Natural killer cell (primary cell): ENCODE measurements at regions not wholly inside any gene's neighbourhood (a gene's known extent, or its start where the extent isn't known, plus 50 kb on each side); places are given as distances from the start of the nearest gene placed in this dataset.
A peak's percentile ranks its signal among the peaks of the same experiment; 100 is the strongest.

Source experiments
- ATAC-seq, 3 donors: fragments of 150-1000 bp in 2 of 3; fragments of 200-7000 bp in 1 of 3; cut with Tn5 transposase; 1 replicate in 1 of 3; 2 replicates in 2 of 3; pipeline ENCODE4 v1.10.0; 2021; ENCODE audit warnings: mild to moderate bottlenecking in 2 of 3, moderate library complexity in 2 of 3
- DNase-seq, 2 donors: peaks; one replicate each; pipeline versions ENCODE4 v3.0.0 to v3.0.0-alpha.2; 2013 to 2021; ENCODE audit warnings: mixed read lengths in 1 of 2
- H3K27ac ChIP-seq: one replicate; pipeline ENCODE4 v1.5.1; 2013; ENCODE audit warnings: mild to moderate bottlenecking, low read length
- H3K27me3 ChIP-seq: one replicate; pipeline ENCODE4 v1.6.1; 2013; ENCODE audit warnings: low read length; ENCODE audit not compliant: control insufficient read depth, insufficient read depth
- H3K36me3 ChIP-seq: one replicate; pipeline ENCODE4 v1.6.1; 2013; ENCODE audit warnings: low read length; ENCODE audit not compliant: control insufficient read depth, insufficient read depth
- H3K4me1 ChIP-seq: one replicate; pipeline ENCODE4 v1.6.1; 2013; ENCODE audit warnings: low read length; ENCODE audit not compliant: control insufficient read depth, insufficient read depth
- H3K4me3 ChIP-seq: one replicate; pipeline ENCODE4 v1.5.1; 2013; ENCODE audit warnings: low read length
- H3K9me3 ChIP-seq: one replicate; pipeline ENCODE4 v1.6.1; 2013; ENCODE audit warnings: low read length; ENCODE audit not compliant: control insufficient read depth, insufficient read depth
- H3K27ac Mint-ChIP-seq, 2 donors: one replicate each; pipeline ENCODE4 v1.8.0; 2022; ENCODE audit warnings: mild to moderate bottlenecking in 2 of 2, mixed read lengths in 2 of 2, moderate library complexity in 1 of 2
- H3K27me3 Mint-ChIP-seq, 2 donors: one replicate each; pipeline ENCODE4 v1.8.0; 2022; ENCODE audit warnings: low read depth in 2 of 2, mixed read lengths in 2 of 2
- H3K36me3 Mint-ChIP-seq: one replicate; pipeline ENCODE4 v1.8.0; 2022; ENCODE audit warnings: mixed read lengths
- H3K4me1 Mint-ChIP-seq, 2 donors: one replicate each; pipeline ENCODE4 v1.8.0; 2022; ENCODE audit warnings: mixed read lengths in 2 of 2
- H3K4me3 Mint-ChIP-seq: one replicate; pipeline ENCODE4 v1.8.0; 2022; ENCODE audit warnings: mild to moderate bottlenecking, moderate library complexity, mixed read lengths
- H3K9me3 Mint-ChIP-seq, 2 donors: one replicate each; pipeline ENCODE4 v1.8.0; 2022; ENCODE audit warnings: mixed read lengths in 2 of 2
- WGBS: methylation state at CpG from one replicate; pipeline ENCODE4 v1.1.7; 2013; ENCODE audit warnings: missing lambda C conversion rate; ENCODE audit not compliant: insufficient coverage; 5-methylcytosine and 5-hydroxymethylcytosine counted together
- intact Hi-C: fragments of 100-400 bp; cut with micrococcal nuclease; formaldehyde crosslinking; loops from one replicate; pipeline ENCODE4 v1.14.2; 2022
- TF ChIP-seq, protein P1 (sequence below): fragments of 200-600 bp; IDR thresholded peaks from one replicate; pipeline ENCODE4 v1.8.0; 2022; ENCODE audit warnings: antibody characterized with exemption

GRCh38 chr20:53873230-53873604 lies 197.2 kb downstream of the BCAS1 start:
- TF ChIP-seq, protein P1, sequence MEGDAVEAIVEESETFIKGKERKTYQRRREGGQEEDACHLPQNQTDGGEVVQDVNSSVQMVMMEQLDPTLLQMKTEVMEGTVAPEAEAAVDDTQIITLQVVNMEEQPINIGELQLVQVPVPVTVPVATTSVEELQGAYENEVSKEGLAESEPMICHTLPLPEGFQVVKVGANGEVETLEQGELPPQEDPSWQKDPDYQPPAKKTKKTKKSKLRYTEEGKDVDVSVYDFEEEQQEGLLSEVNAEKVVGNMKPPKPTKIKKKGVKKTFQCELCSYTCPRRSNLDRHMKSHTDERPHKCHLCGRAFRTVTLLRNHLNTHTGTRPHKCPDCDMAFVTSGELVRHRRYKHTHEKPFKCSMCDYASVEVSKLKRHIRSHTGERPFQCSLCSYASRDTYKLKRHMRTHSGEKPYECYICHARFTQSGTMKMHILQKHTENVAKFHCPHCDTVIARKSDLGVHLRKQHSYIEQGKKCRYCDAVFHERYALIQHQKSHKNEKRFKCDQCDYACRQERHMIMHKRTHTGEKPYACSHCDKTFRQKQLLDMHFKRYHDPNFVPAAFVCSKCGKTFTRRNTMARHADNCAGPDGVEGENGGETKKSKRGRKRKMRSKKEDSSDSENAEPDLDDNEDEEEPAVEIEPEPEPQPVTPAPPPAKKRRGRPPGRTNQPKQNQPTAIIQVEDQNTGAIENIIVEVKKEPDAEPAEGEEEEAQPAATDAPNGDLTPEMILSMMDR, result no peak
- Histone ChIP-seq H3K4me1 (peaks cover 31% of the 10 kb centered on the region), H3K27ac (peak overlapping the region; percentile 76)

DNA sequence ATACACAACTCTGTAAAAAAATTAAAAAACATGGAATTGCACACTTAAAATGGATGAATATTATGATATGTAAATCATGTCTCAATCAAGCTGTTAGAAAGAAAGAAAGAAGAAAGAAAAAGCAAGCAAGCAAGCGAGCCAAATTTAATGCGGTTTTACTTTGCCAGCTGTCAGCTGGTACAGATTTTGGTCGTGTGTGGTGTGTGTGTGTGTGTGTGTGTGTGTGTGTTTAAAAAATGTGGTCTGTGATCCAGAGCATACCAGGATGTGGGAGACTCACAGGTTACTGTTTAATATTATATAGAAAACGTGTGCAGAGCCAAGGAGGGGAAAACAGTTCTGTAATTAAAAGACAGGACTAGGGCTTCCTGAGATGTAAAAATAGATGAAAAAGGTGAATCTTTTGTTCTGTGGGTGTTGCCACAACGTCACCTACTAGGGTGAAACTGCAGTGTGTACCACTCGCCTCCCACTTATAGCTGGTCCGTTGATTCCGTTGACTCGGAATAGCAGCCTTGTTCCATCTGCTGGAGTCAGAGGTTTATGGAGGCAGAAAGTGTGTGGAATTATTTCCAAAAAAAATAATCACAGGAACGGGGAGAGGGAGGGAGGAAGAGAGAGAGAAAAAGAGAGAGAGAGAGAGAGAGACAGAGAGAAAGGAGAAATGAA lies 197.7 kb downstream of the BCAS1 start:
- H3K9me3 Mint-ChIP-seq, result no peaks in the 10 kb centered on the region

More at GRCh38 chr20:53873230-53873604, 197.2 kb downstream of the BCAS1 start:
- peak overlapping the region; percentile 81 to 96 for H3K27ac Mint-ChIP-seq
- DNase-seq (peak in 1 of 2 donors; percentile 57), ATAC-seq (no peak)
- intact Hi-C loops, result loop anchor here (2.0 to 10.0 kb wide), 3 partner anchors 30 to 121 kb away; no protein-coding TSS in a partner anchor
- H3K27me3 ChIP-seq, result no peaks in the 10 kb centered on the region
- peak overlapping the region; percentile 75 for H3K4me3 Mint-ChIP-seq
- H3K9me3 ChIP-seq, result no peaks in the 10 kb centered on the region
- no peaks in the 10 kb centered on the region for H3K27me3 Mint-ChIP-seq
- H3K4me3 ChIP-seq, result no peak overlapping the region
- H3K36me3 ChIP-seq, result no peaks in the 10 kb centered on the region
- WGBS, result 0% methylated on average over 2 of the region's 2 CpGs
- peaks cover 32 to 40% of the 10 kb centered on the region in 2 donors for H3K4me1 Mint-ChIP-seq
- no peaks in the 10 kb centered on the region for H3K9me3 Mint-ChIP-seq
- H3K36me3 Mint-ChIP-seq, result no peaks in the 10 kb centered on the region

DNA sequence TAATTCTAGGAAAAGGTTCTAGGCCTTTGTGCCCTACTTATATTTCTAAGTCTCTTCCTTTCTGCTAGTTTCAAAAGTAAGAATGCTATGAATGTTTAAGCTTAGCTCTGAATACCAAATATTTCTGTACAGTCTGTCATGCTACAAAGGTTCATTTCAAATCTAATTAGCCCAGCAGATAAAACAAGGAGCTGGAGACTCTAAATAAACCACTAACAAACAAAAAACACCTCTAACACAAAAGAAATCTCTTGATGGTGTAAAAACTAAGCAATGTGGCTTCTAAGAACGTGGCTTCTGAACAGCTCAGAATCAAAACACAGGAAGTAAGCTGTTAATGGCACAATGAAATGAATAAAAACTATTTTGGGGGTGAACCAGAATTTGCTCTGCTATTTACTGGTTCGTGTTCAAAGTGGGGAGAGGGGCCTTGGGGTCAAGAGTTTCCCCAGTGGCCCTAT lies 198.3 kb downstream of the BCAS1 start:
- TF ChIP-seq, protein P1, result no peak
- H3K4me3 Mint-ChIP-seq, result peak overlapping the region; percentile 75
- H3K27me3 Mint-ChIP-seq, result no peaks in the 10 kb centered on the region
- 0% methylated on average over 1 of the region's 2 CpGs for WGBS
- ATAC-seq, result peak; percentile 39 to 61 (median 61)
- Histone ChIP-seq H3K36me3 (no peaks in the 10 kb centered on the region), H3K27ac (peak overlapping the region; percentile 76), H3K4me1 (peaks cover 31% of the 10 kb centered on the region), H3K4me3 (no peak overlapping the region), H3K9me3 (no peaks in the 10 kb centered on the region), H3K27me3 (no peaks in the 10 kb centered on the region)
- DNase-seq, result peak in 1 of 2 donors; percentile 58
- intact Hi-C loops, result loop anchor here (2.0 to 10.0 kb wide), 3 partner anchors 29 to 120 kb away; no protein-coding TSS in a partner anchor
- peak overlapping the region; percentile 81 to 96 for H3K27ac Mint-ChIP-seq
- no peaks in the 10 kb centered on the region for H3K36me3 Mint-ChIP-seq
- no peaks in the 10 kb centered on the region for H3K9me3 Mint-ChIP-seq
- H3K4me1 Mint-ChIP-seq, result peaks cover 35 to 43% of the 10 kb centered on the region in 2 donors

More for the DNA sequence above, 197.7 kb downstream of the BCAS1 start:
- TF ChIP-seq, protein P1, result no peak
- WGBS, result 13% methylated on average over 10 of the region's 10 CpGs
- Histone ChIP-seq H3K27ac (peak overlapping the region; percentile 76), H3K4me1 (peaks cover 31% of the 10 kb centered on the region), H3K27me3 (no peaks in the 10 kb centered on the region), H3K4me3 (no peak overlapping the region), H3K36me3 (no peaks in the 10 kb centered on the region), H3K9me3 (no peaks in the 10 kb centered on the region)
- ATAC-seq (peak; percentile 41 to 62 (median 49)), DNase-seq (peak in 1 of 2 donors; percentile 81)
- H3K4me1 Mint-ChIP-seq, result peaks cover 29 to 37% of the 10 kb centered on the region in 2 donors
- H3K27me3 Mint-ChIP-seq, result no peaks in the 10 kb centered on the region
- H3K4me3 Mint-ChIP-seq, result peak overlapping the region; percentile 75
- H3K36me3 Mint-ChIP-seq, result no peaks in the 10 kb centered on the region
- intact Hi-C loops, result loop anchor here (2.0 to 10.0 kb wide), 3 partner anchors 30 to 120 kb away; no protein-coding TSS in a partner anchor
- H3K27ac Mint-ChIP-seq, result peak overlapping the region; percentile 81 to 96
